WTC11 (cell line): ENCODE measurements at regions not wholly inside any gene's neighbourhood (a gene's known extent, or its start where the extent isn't known, plus 50 kb on each side); places are given as distances from the start of the nearest gene placed in this dataset.
A peak's percentile ranks its signal among the peaks of the same experiment; 100 is the strongest.

Source experiments
- ATAC-seq: fragments of 200-7000 bp; cut with Tn5 transposase; 2 replicates; pipeline ENCODE4 v1.10.0; 2021; ENCODE audit warnings: mild to moderate bottlenecking, moderate library complexity
- CTCF ChIA-PET: fragments of 300-600 bp; sonication (Branson Sonifier 250); formaldehyde crosslinking; loops from one replicate; lab custom pipeline; 2021; ENCODE audit warnings: antibody characterized with exemption; lab: Charles Lee
- POLR2A ChIA-PET: fragments of 350-600 bp; sonication (Branson Sonifier 250); formaldehyde crosslinking; loops from one replicate; lab custom pipeline; 2021; ENCODE audit warnings: antibody characterized with exemption; lab: Charles Lee
- DNase-seq: peaks from one replicate; pipeline ENCODE4 v3.0.0; 2021; ENCODE audit warnings: low spot score
- H3K27ac Mint-ChIP-seq: 2 replicates; pipeline ENCODE4 v1.8.0; 2021; ENCODE audit warnings: mixed read lengths
- H3K27me3 Mint-ChIP-seq: 2 replicates; pipeline ENCODE4 v1.8.0; 2021; ENCODE audit warnings: low read depth, mild to moderate bottlenecking, moderate library complexity, mixed read lengths
- H3K36me3 Mint-ChIP-seq: 2 replicates; pipeline ENCODE4 v1.8.0; 2021; ENCODE audit warnings: mixed read lengths
- H3K4me1 Mint-ChIP-seq: 2 replicates; pipeline ENCODE4 v1.8.0; 2022; ENCODE audit warnings: mixed read lengths
- H3K4me3 Mint-ChIP-seq: 2 replicates; pipeline ENCODE4 v1.8.0; 2021; ENCODE audit warnings: mild to moderate bottlenecking, moderate library complexity, mixed read lengths
- H3K9me3 Mint-ChIP-seq: 2 replicates; pipeline ENCODE4 v1.8.0; 2021; ENCODE audit warnings: mixed read lengths
- ATF6 ChIP-seq: sonication (generic); formaldehyde crosslinking; IDR thresholded peaks from 2 replicates; pipeline ENCODE4 v1.8.1; 2023; ENCODE audit warnings: mild to moderate bottlenecking, missing genetic modification reagents
- CREB1 ChIP-seq: sonication (generic); formaldehyde crosslinking; IDR thresholded peaks from 2 replicates; pipeline ENCODE4 v1.8.0; 2023; ENCODE audit warnings: mild to moderate bottlenecking, missing genetic modification reagents
- E2F1 ChIP-seq: sonication (generic); formaldehyde crosslinking; IDR thresholded peaks from 2 replicates; pipeline ENCODE4 v1.8.0; 2022; ENCODE audit warnings: mild to moderate bottlenecking, missing genetic modification reagents
- E2F4 ChIP-seq: sonication (generic); formaldehyde crosslinking; IDR thresholded peaks from 2 replicates; pipeline ENCODE4 v1.8.1; 2022; ENCODE audit warnings: low read depth, mild to moderate bottlenecking, moderate library complexity, missing genetic modification reagents, borderline replicate concordance
- FOXJ3 ChIP-seq: sonication (generic); formaldehyde crosslinking; IDR thresholded peaks from 2 replicates; pipeline ENCODE4 v1.9.0; 2021; ENCODE audit warnings: missing genetic modification reagents, mild to moderate bottlenecking, borderline replicate concordance
- GABPB1 ChIP-seq: sonication (generic); formaldehyde crosslinking; IDR thresholded peaks from 2 replicates; pipeline ENCODE4 v1.8.1; 2023; ENCODE audit warnings: mild to moderate bottlenecking, missing genetic modification reagents
- HMGA2 ChIP-seq: fragments of 250-450 bp; sonication (Bioruptor Pico); IDR thresholded peaks from 2 replicates; pipeline ENCODE4 v1.4.0; 2021; ENCODE audit warnings: mild to moderate bottlenecking, moderate library complexity
- NR1H2 ChIP-seq: sonication (generic); formaldehyde crosslinking; IDR thresholded peaks from 2 replicates; pipeline ENCODE4 v1.9.0; 2021; ENCODE audit warnings: mild to moderate bottlenecking, moderate library complexity, missing genetic modification reagents
- SP1 ChIP-seq: sonication (generic); formaldehyde crosslinking; conservative IDR thresholded peaks from 2 replicates; pipeline ENCODE4 v1.8.1; 2022; ENCODE audit warnings: missing genetic modification reagents
- TP53 ChIP-seq: sonication (generic); formaldehyde crosslinking; IDR thresholded peaks from 2 replicates; pipeline ENCODE4 v1.8.1; 2023; ENCODE audit warnings: mild to moderate bottlenecking, missing genetic modification reagents
- USF2 ChIP-seq: sonication (generic); formaldehyde crosslinking; IDR thresholded peaks from 2 replicates; pipeline ENCODE4 v1.8.1; 2023; ENCODE audit warnings: mild to moderate bottlenecking, missing genetic modification reagents, moderate library complexity
- ZMAT4 ChIP-seq: fragments of 250-450 bp; sonication (Bioruptor Pico); IDR thresholded peaks from 2 replicates; pipeline ENCODE4 v1.9.0; 2021; ENCODE audit warnings: mild to moderate bottlenecking
- ZNF138 ChIP-seq: sonication (generic); formaldehyde crosslinking; conservative IDR thresholded peaks from 2 replicates; pipeline ENCODE4 v1.8.1; 2022; ENCODE audit warnings: mild to moderate bottlenecking, moderate library complexity, missing genetic modification reagents
- ZNF263 ChIP-seq: sonication (generic); formaldehyde crosslinking; IDR thresholded peaks from 2 replicates; pipeline ENCODE4 v1.8.1; 2022; ENCODE audit warnings: low read depth, mild to moderate bottlenecking, moderate library complexity, missing genetic modification reagents
- ZNF423 ChIP-seq: fragments of 250-450 bp; sonication (Bioruptor Pico); IDR thresholded peaks from 2 replicates; pipeline ENCODE4 v2.1.2; 2022; ENCODE audit warnings: mild to moderate bottlenecking, moderate library complexity
- ZNF512 ChIP-seq: sonication (generic); formaldehyde crosslinking; IDR thresholded peaks from 2 replicates; pipeline ENCODE4 v1.8.1; 2022; ENCODE audit warnings: missing genetic modification reagents, borderline replicate concordance

- TF ChIP-seq USF2 (CRISPR knock-in tag) (peak; percentile 36; the same call in 1 of the 2 replicates), ZNF138 (no peak), ZNF423 (CRISPR knock-in tag) (no peak)
- TF ChIP-seq, all 79 proteins: peak for 1
- ATAC-seq (no peak), DNase-seq (no peak)
- CTCF ChIA-PET, result no interaction called here
- POLR2A ChIA-PET, result no interaction called here
- Mint-ChIP-seq H3K4me1 (no peaks in the 10 kb centered on the region), H3K36me3 (peaks cover 7% of the 10 kb centered on the region), H3K9me3 (peaks cover 14% of the 10 kb centered on the region), H3K27ac (no peak overlapping the region), H3K4me3 (no peak overlapping the region), H3K27me3 (no peaks in the 10 kb centered on the region)
Observed at GRCh38 chr12:131208425-131208824, 254.7 kb downstream of the ADGRD1 start.

GRCh38 chr12:131209082-131210070 is 255.7 kb downstream of the ADGRD1 start:
- ATAC-seq, result no peak

More at GRCh38 chr12:131209082-131210070, 255.7 kb downstream of the ADGRD1 start:
- Mint-ChIP-seq H3K27me3 (no peaks in the 10 kb centered on the region), H3K4me3 (no peak overlapping the region), H3K27ac (no peak overlapping the region), H3K36me3 (peaks cover 7% of the 10 kb centered on the region), H3K9me3 (peaks cover 17% of the 10 kb centered on the region), H3K4me1 (no peaks in the 10 kb centered on the region)
- ChIA-PET POLR2A (no interaction called here), CTCF (interaction anchor here (1.1 kb wide), 2 partner anchors 14 to 50 kb away, joined by 3 to 4 read pairs; no protein-coding TSS in a partner anchor)
- no peak for DNase-seq
- TF ChIP-seq ATF6 (CRISPR knock-in tag) (no peak), NR1H2 (CRISPR knock-in tag) (no peak), TP53 (CRISPR knock-in tag) (no peak), E2F1 (no peak), HMGA2 (CRISPR knock-in tag) (no peak), GABPB1 (CRISPR knock-in tag) (no peak), SP1 (CRISPR knock-in tag) (no peak), CREB1 (no peak), ZMAT4 (CRISPR knock-in tag) (no peak), ZNF263 (CRISPR knock-in tag) (no peak), FOXJ3 (no peak), E2F4 (CRISPR knock-in tag) (no peak), ZNF512 (no peak)
